Inflammatory macrophage treated with lipopolysaccharide for 1 hour (primary cell): ENCODE measurements at regions not wholly inside any gene's neighbourhood (a gene's known extent, or its start where the extent isn't known, plus 50 kb on each side); places are given as distances from the start of the nearest gene placed in this dataset.

Source experiments
- DNase-seq, 2 donors: peaks; one replicate each; pipeline ENCODE4 v3.0.0-alpha.2; 2020 to 2022

DNA sequence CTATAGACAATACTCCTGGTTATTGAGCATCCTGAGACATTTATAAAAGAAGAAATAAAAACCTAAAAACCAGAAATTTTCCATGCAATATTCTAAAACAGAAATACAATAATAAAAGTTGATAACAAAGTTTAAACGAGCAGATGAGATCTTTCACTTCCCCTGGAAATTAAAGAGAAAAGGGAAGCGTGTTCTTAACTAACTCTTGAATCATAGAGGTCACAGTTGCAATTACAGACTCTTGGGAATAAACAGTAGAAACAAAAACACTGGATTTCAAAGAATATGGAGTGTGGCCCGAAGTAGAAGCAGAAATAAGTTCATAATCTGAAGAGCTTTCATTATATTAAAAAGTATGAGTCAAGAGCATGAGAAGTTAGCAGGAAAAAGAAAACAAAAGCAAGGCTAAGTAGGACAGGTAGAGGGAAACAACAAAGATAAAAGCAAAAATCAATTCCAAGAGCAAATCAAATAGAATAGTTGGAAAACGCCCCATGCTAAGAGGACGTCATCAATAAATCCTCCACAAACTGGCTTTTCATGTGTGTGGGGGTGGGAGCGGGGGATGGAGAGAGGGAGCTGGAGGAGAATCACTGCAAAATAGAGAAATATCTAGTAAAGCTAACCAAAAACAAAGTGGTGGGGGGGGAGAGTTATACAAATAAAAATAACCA is 55.2 kb upstream of the C10orf71 start:
- peak; percentile 63 to 72 for DNase-seq

DNA sequence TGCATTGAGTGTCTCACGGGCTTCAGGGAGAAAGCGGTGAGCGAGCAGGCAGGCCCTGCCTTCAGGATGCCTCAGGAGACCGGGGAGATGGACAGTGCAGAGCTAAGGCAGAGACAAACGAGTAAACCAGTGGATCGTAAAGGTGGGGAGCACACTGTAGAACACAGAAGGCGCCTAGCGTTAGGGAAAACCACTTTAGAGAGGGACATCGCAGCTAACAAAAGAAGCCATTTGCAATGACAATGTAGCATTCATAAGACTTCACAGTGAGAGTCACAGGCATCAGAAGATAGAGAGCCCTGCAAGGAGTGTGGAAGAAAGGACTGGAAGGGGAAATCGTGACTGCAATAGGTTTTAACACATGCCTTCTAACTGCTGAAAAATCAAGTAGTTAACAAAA is 54.9 kb upstream of the TMEM273 start:
- no peak for DNase-seq

DNA sequence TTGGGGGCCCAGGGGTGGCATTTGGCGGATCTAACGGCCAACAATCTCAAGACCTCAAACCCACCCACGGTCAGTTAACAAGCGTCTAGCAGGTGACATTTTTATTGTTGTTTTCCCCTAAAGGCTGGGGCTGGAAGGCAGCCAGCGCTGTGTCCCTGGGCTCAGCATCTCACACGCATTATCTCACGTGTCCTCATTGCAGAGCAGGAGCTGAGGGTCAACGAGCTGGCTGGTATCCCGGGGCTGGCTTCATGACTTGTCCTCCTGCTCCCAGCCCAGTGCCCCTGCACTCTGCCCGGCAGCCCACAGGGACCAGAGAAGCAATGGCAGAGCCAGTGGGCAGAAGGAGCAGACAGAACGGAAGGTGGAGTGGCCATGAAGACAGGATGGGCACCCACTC is 54.4 kb upstream of the TMEM273 start:
- no peak for DNase-seq

DNA sequence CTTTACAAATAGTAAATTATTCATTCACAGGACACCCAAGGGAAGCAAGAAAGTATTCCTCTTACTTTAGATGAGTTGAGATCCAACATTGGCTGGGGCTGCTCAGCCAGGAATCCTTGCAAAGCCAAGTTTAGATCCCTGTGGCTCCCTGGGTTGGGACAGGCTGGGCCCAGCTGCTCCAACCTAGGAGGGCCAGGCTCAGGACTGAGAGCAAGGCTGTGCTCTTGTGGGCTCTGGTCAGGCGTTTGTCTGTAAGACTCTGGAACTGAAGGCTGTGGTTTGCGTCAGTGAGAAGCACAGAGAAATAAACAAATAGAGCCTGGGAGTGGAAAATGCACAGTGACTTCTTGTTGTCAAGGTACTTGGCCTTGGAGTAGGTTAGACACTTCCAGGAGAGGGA is 53.2 kb upstream of the TMEM273 start:
- DNase-seq, result no peak

DNA sequence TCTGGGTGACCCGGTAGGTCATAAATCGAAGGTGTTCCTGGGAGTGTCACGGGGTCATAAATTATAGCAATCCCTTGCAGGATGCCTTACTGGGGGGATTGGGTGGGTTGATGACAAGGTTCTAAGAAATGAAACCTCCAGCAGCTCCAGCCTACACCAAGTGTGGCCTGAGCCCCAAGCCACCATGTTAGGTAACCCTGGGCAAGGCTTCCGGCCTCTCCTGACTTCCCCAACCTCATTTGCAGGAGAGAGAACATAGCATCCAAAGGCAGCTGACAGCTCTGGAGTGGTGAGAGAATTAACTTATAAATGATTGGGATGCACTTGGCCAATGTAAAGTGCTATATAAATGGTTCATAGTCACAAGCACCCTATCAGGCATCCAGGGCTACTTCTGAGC is 52.8 kb upstream of the TMEM273 start:
- DNase-seq, result peak; percentile 44 to 48
